Skin epidermis (tissue), 12 donors: ENCODE measurements at regions not wholly inside any gene's neighbourhood (a gene's known extent, or its start where the extent isn't known, plus 50 kb on each side); places are given as distances from the start of the nearest gene placed in this dataset.

Source experiments
- H3K27ac ChIP-seq, 21 experiments: fragments of 200-600 bp; sonication (generic) in 11 of 21; one replicate each; pipeline ENCODE4 v1.5.0; 2020; ENCODE audit warnings: mild to moderate bottlenecking in 3 of 21, inconsistent platforms in 2 of 21, moderate library complexity in 2 of 21
- H3K4me3 ChIP-seq, 7 experiments: fragments of 200-600 bp; sonication (generic) in 2 of 7; one replicate each; pipeline ENCODE4 v1.5.0; 2020; ENCODE audit warnings: inconsistent platforms in 2 of 7, mild to moderate bottlenecking in 2 of 7, moderate library complexity in 1 of 7

- no peak overlapping the region for H3K4me3 ChIP-seq
- no peak overlapping the region for H3K27ac ChIP-seq
These were observed 107.8 kb upstream of the PHYHIPL start for GRCh38 chr10:59068581-59069191.

- H3K27ac ChIP-seq = no peak overlapping the region
- H3K4me3 ChIP-seq = no peak overlapping the region
These were observed 104.4 kb upstream of the PHYHIPL start for GRCh38 chr10:59072038-59072437.

- Histone ChIP-seq H3K4me3 (no peak overlapping the region), H3K27ac (no peak overlapping the region)
These were observed 102.9 kb upstream of the PHYHIPL start for GRCh38 chr10:59073456-59074053.

- Histone ChIP-seq H3K4me3 (no peak overlapping the region), H3K27ac (no peak overlapping the region)
These were observed 100.9 kb upstream of the PHYHIPL start for GRCh38 chr10:59075576-59075975.

GRCh38 chr10:59077855-59078254 lies 98.6 kb upstream of the PHYHIPL start:
- H3K27ac ChIP-seq = no peak overlapping the region
- H3K4me3 ChIP-seq = no peak overlapping the region

- Histone ChIP-seq H3K4me3 (no peak overlapping the region), H3K27ac (peak overlapping the region in 2 of 21 experiments; percentile 34 to 68)
These were observed 97.5 kb upstream of the PHYHIPL start for GRCh38 chr10:59078978-59079377.

- Histone ChIP-seq H3K4me3 (no peak overlapping the region), H3K27ac (peak overlapping the region in 2 of 21 experiments; percentile 34 to 68)
These were observed 96.8 kb upstream of the PHYHIPL start for GRCh38 chr10:59079386-59080226.

- Histone ChIP-seq H3K27ac (no peak overlapping the region), H3K4me3 (no peak overlapping the region)
These were observed 94.2 kb upstream of the PHYHIPL start for GRCh38 chr10:59082249-59082648.

- H3K4me3 ChIP-seq = no peak overlapping the region
- H3K27ac ChIP-seq = no peak overlapping the region
These were observed 91.4 kb upstream of the PHYHIPL start for GRCh38 chr10:59085054-59085453.

GRCh38 chr10:59085711-59086502 lies 90.5 kb upstream of the PHYHIPL start:
- Histone ChIP-seq H3K4me3 (no peak overlapping the region), H3K27ac (no peak overlapping the region)

GRCh38 chr10:59087486-59087885 lies 89.0 kb upstream of the PHYHIPL start:
- Histone ChIP-seq H3K4me3 (no peak overlapping the region), H3K27ac (no peak overlapping the region)

GRCh38 chr10:59088912-59089573 lies 87.4 kb upstream of the PHYHIPL start:
- no peak overlapping the region for H3K27ac ChIP-seq

GRCh38 chr10:59090817-59091622 lies 85.4 kb upstream of the PHYHIPL start:
- H3K27ac ChIP-seq = no peak overlapping the region
- H3K4me3 ChIP-seq = no peak overlapping the region

More at GRCh38 chr10:59088912-59089573, 87.4 kb upstream of the PHYHIPL start:
- H3K4me3 ChIP-seq = no peak overlapping the region

- H3K27ac ChIP-seq = no peak overlapping the region
- H3K4me3 ChIP-seq = no peak overlapping the region
These were observed 83.0 kb upstream of the PHYHIPL start for GRCh38 chr10:59093461-59093860.

- no peak overlapping the region for H3K27ac ChIP-seq
- no peak overlapping the region for H3K4me3 ChIP-seq
These were observed 79.8 kb upstream of the PHYHIPL start for GRCh38 chr10:59096631-59097030.

GRCh38 chr10:59098387-59098786 lies 78.1 kb upstream of the PHYHIPL start:
- Histone ChIP-seq H3K4me3 (no peak overlapping the region), H3K27ac (peak overlapping the region in 3 of 21 experiments; percentile 27 to 45 (median 27))

- H3K27ac ChIP-seq = peak overlapping the region in 9 of 21 experiments; percentile 18 to 65 (median 35)
- H3K4me3 ChIP-seq = no peak overlapping the region
These were observed 77.5 kb upstream of the PHYHIPL start for GRCh38 chr10:59098831-59099452.

- peak overlapping the region in 8 of 21 experiments; percentile 18 to 65 (median 40) for H3K27ac ChIP-seq
- no peak overlapping the region for H3K4me3 ChIP-seq
These were observed 77.0 kb upstream of the PHYHIPL start for GRCh38 chr10:59099481-59099880.
